GM19240 (cell line): ENCODE measurements at regions not wholly inside any gene's neighbourhood (a gene's known extent, or its start where the extent isn't known, plus 50 kb on each side); places are given as distances from the start of the nearest gene placed in this dataset.

ENCODE experiments used
- DNase-seq: peaks from one replicate; pipeline ENCODE4 v3.0.0; 2011; ENCODE audit warnings: low spot score; ENCODE audit not compliant: insufficient read length

- DNase-seq: no peak
These were observed 145.8 kb downstream of the COL6A3 start for GRCh38 chr2:237268004-237268708.

- DNase-seq: no peak
These were observed 144.7 kb downstream of the COL6A3 start for GRCh38 chr2:237269138-237269875.

- DNase-seq: no peak
These were observed 143.4 kb downstream of the COL6A3 start for GRCh38 chr2:237270520-237270919.

- DNase-seq: no peak
These were observed 142.0 kb downstream of the COL6A3 start for GRCh38 chr2:237271698-237272652.
